Liver (tissue), 8 donors: ENCODE measurements at regions not wholly inside any gene's neighbourhood (a gene's known extent, or its start where the extent isn't known, plus 50 kb on each side); places are given as distances from the start of the nearest gene placed in this dataset.

Experiments
- DNase-seq: peaks from one replicate; pipeline ENCODE4 v3.0.0-alpha.2; 2017; ENCODE audit warnings: low spot score
- H3K27ac ChIP-seq, 2 donors: one replicate each; pipeline ENCODE4 v1.7.0; 2013; ENCODE audit warnings: inconsistent platforms in 2 of 2, low read length in 2 of 2, control low read depth in 1 of 2, low read depth in 1 of 2, mild to moderate bottlenecking in 1 of 2
- H3K27me3 ChIP-seq, 4 donors: one replicate each; pipeline versions ENCODE4 v1.6.1 to v1.7.0; 2013; ENCODE audit warnings: low read length in 3 of 4, inconsistent platforms in 1 of 4, mild to moderate bottlenecking in 1 of 4, moderate library complexity in 1 of 4; ENCODE audit not compliant: control insufficient read depth in 4 of 4, insufficient read depth in 4 of 4
- H3K36me3 ChIP-seq, 4 donors: one replicate each; pipeline versions ENCODE4 v1.6.1 to v1.7.0; 2013; ENCODE audit warnings: low read length in 3 of 4, mild to moderate bottlenecking in 3 of 4, low read depth in 1 of 4, moderate library complexity in 1 of 4; ENCODE audit not compliant: control insufficient read depth in 4 of 4, insufficient read depth in 3 of 4
- H3K4me1 ChIP-seq, 4 donors: one replicate each; pipeline versions ENCODE4 v1.6.1 to v1.7.0; 2013; ENCODE audit warnings: low read length in 3 of 4, mild to moderate bottlenecking in 3 of 4, moderate library complexity in 1 of 4; ENCODE audit not compliant: control insufficient read depth in 4 of 4, insufficient read depth in 4 of 4
- H3K4me3 ChIP-seq, 3 donors: one replicate each; pipeline versions ENCODE4 v1.6.1 to v1.7.0; 2013; ENCODE audit warnings: low read length in 3 of 3, control low read depth in 1 of 3, low read depth in 1 of 3, mild to moderate bottlenecking in 1 of 3
- H3K9ac ChIP-seq, 2 donors: one replicate each; pipeline ENCODE4 v1.7.0; 2013; ENCODE audit warnings: low read length in 2 of 2, mild to moderate bottlenecking in 2 of 2, moderate library complexity in 2 of 2, control low read depth in 1 of 2, low read depth in 1 of 2
- H3K9me3 ChIP-seq, 4 donors: one replicate each; pipeline versions ENCODE4 v1.6.1 to v1.7.0; 2013; ENCODE audit warnings: low read length in 3 of 4; ENCODE audit not compliant: control insufficient read depth in 4 of 4
- ATF3 ChIP-seq: IDR thresholded peaks from 2 replicates; pipeline ENCODE4 v1.6.1; 2016; ENCODE audit warnings: antibody characterized with exemption
- CTCF ChIP-seq: fragments of 150-350 bp; IDR thresholded peaks from 2 replicates; pipeline ENCODE4 v1.5.1; 2017; ENCODE audit warnings: improper control_type of control experiment, low read depth, low read length; ENCODE audit not compliant: missing input control
- EGR1 ChIP-seq, 2 donors: IDR thresholded peaks; 2 replicates each; pipeline ENCODE4 v1.6.1; 2016 to 2018; ENCODE audit warnings: antibody characterized with exemption in 2 of 2, low read depth in 2 of 2
- FOXA1 ChIP-seq: IDR thresholded peaks from 2 replicates; pipeline ENCODE4 v1.6.1; 2016; ENCODE audit warnings: antibody characterized with exemption
- FOXA2 ChIP-seq: IDR thresholded peaks from 2 replicates; pipeline ENCODE4 v1.6.1; 2016; ENCODE audit warnings: antibody characterized with exemption
- GABPA ChIP-seq, 2 donors: IDR thresholded peaks in 1 of 2; conservative IDR thresholded peaks in 1 of 2; 2 replicates each; pipeline ENCODE4 v1.6.1; 2016; ENCODE audit warnings: antibody characterized with exemption in 2 of 2, mild to moderate bottlenecking in 1 of 2, moderate library complexity in 1 of 2
- HNF4A ChIP-seq, 2 donors: conservative IDR thresholded peaks; 2 replicates each; pipeline ENCODE4 v1.6.1; 2016; ENCODE audit warnings: antibody characterized with exemption in 2 of 2, mild to moderate bottlenecking in 2 of 2
- HNF4G ChIP-seq: IDR thresholded peaks from 2 replicates; pipeline ENCODE4 v1.6.1; 2016; ENCODE audit warnings: antibody characterized with exemption
- JUND ChIP-seq, 2 donors: IDR thresholded peaks; 2 replicates each; pipeline ENCODE4 v1.6.1; 2016; ENCODE audit warnings: antibody characterized with exemption in 2 of 2
- MAX ChIP-seq: IDR thresholded peaks from 2 replicates; pipeline ENCODE4 v1.6.1; 2016; ENCODE audit warnings: antibody characterized with exemption
- NR2F2 ChIP-seq: IDR thresholded peaks from 2 replicates; pipeline ENCODE4 v1.6.1; 2016; ENCODE audit warnings: antibody characterized with exemption
- RAD21 ChIP-seq, 2 donors: IDR thresholded peaks; 2 replicates each; pipeline ENCODE4 v1.6.1; 2016; ENCODE audit warnings: antibody characterized with exemption in 2 of 2, mild to moderate bottlenecking in 2 of 2
- REST ChIP-seq: IDR thresholded peaks from 2 replicates; pipeline ENCODE4 v1.6.1; 2016; ENCODE audit warnings: antibody characterized with exemption, mild to moderate bottlenecking
- RXRA ChIP-seq, 2 donors: IDR thresholded peaks; 2 replicates each; pipeline ENCODE4 v1.6.1; 2017 to 2018; ENCODE audit warnings: antibody characterized with exemption in 2 of 2, mild to moderate bottlenecking in 1 of 2
- SP1 ChIP-seq: IDR thresholded peaks from 2 replicates; pipeline ENCODE4 v1.6.1; 2018; ENCODE audit warnings: antibody characterized with exemption, mild to moderate bottlenecking
- TAF1 ChIP-seq: conservative IDR thresholded peaks from 2 replicates; pipeline ENCODE4 v1.6.1; 2016; ENCODE audit warnings: antibody characterized with exemption, mild to moderate bottlenecking
- YY1 ChIP-seq: IDR thresholded peaks from 2 replicates; pipeline ENCODE4 v1.6.1; 2016; ENCODE audit warnings: antibody characterized with exemption, mild to moderate bottlenecking
- ZBTB33 ChIP-seq: IDR thresholded peaks from 2 replicates; pipeline ENCODE4 v1.6.1; 2016; ENCODE audit warnings: antibody characterized with exemption
- WGBS: extraction: QIAGEN DNeasy Blood & Tissue Kit; methylation state at CpG from one replicate; pipeline ENCODE4 v1.1.7; 2013; 5-methylcytosine and 5-hydroxymethylcytosine counted together
- donor health status: healthy.
- donor health status: healthy.
- donor health status: healthy.
- donor health status: healthy.
- donor health status: healthy.

GRCh38 chr17:65368341-65368740, 193.1 kb downstream of the AXIN2 start:
- WGBS: 89% methylated on average over 4 of the region's 4 CpGs
- Histone ChIP-seq H3K27me3 (no peaks in the 10 kb centered on the region), H3K9me3 (peaks cover 0 to 1% (median 0%) of the 10 kb centered on the region in 4 donors), H3K4me3 (no peak overlapping the region), H3K4me1 (no peaks in the 10 kb centered on the region), H3K27ac (no peak overlapping the region), H3K36me3 (no peaks in the 10 kb centered on the region), H3K9ac (no peak overlapping the region)
- DNase-seq: no peak
- no peak for TF ChIP-seq SP1

- 82% methylated on average over 15 of the region's 15 CpGs for WGBS
- DNase-seq: no peak
- H3K4me1 ChIP-seq: no peaks in the 10 kb centered on the region
- H3K27me3 ChIP-seq: no peaks in the 10 kb centered on the region
- TF ChIP-seq YY1 (no peak), HNF4A (conservative IDR thresholded peaks at IDR 0.05) (no peak), HNF4G (no peak), GABPA (IDR thresholded peaks at IDR 0.05 in 1 of 2, conservative IDR thresholded peaks at IDR 0.05 in 1 of 2) (no peak), RAD21 (IDR thresholded peaks at IDR 0.05) (no peak), JUND (IDR thresholded peaks at IDR 0.05) (no peak), REST (no peak), ZBTB33 (no peak), FOXA2 (no peak), ATF3 (no peak), NR2F2 (no peak), FOXA1 (no peak), MAX (no peak), EGR1 (IDR thresholded peaks at IDR 0.05; ENCODE audit: low read depth in 2 of 2) (no peak), SP1 (no peak), CTCF (no peak), TAF1 (no peak), RXRA (IDR thresholded peaks at IDR 0.05) (no peak)
- H3K36me3 ChIP-seq: no peaks in the 10 kb centered on the region
- H3K9ac ChIP-seq: no peak overlapping the region
- H3K4me3 ChIP-seq: no peak overlapping the region
- peaks cover 0 to 1% (median 0%) of the 10 kb centered on the region in 4 donors for H3K9me3 ChIP-seq
- no peak overlapping the region for H3K27ac ChIP-seq
Observed at GRCh38 chr17:65366102-65366844, 195.2 kb downstream of the AXIN2 start.
